Neural progenitor cell (in vitro differentiated cells): ENCODE measurements at regions not wholly inside any gene's neighbourhood (a gene's known extent, or its start where the extent isn't known, plus 50 kb on each side); places are given as distances from the start of the nearest gene placed in this dataset.

Experiments used
- DNase-seq: peaks from one replicate; pipeline ENCODE4 v3.0.0-alpha.2; 2016; ENCODE audit warnings: low spot score
- H2AFZ ChIP-seq: fragments of 200-600 bp; sonication (generic); replicated peaks from 2 replicates; pipeline ENCODE4 v1.6.1; 2016; ENCODE audit warnings: antibody characterized with exemption
- H3F3A ChIP-seq: fragments of 200-600 bp; sonication (generic); 2 replicates; pipeline ENCODE4 v1.6.1; 2016; ENCODE audit warnings: antibody characterized with exemption, low read depth
- H3K27ac ChIP-seq: fragments of 200-600 bp; sonication (generic); 2 replicates; pipeline ENCODE4 v1.5.1; 2016; ENCODE audit warnings: mild to moderate bottlenecking
- H3K27me3 ChIP-seq: fragments of 200-600 bp; sonication (generic); 2 replicates; pipeline ENCODE4 v1.6.1; 2016; ENCODE audit warnings: mild to moderate bottlenecking, moderate library complexity
- H3K36me3 ChIP-seq: fragments of 200-600 bp; sonication (generic); 2 replicates; pipeline ENCODE4 v1.5.1; 2016
- H3K4me1 ChIP-seq: fragments of 200-600 bp; sonication (generic); 2 replicates; pipeline ENCODE4 v1.6.1; 2016; ENCODE audit warnings: mixed run types
- H3K4me2 ChIP-seq: fragments of 200-600 bp; sonication (generic); 2 replicates; pipeline ENCODE4 v1.6.1; 2016
- H3K4me3 ChIP-seq: fragments of 200-600 bp; sonication (generic); 2 replicates; pipeline ENCODE4 v1.5.1; 2016
- H3K79me2 ChIP-seq: fragments of 200-600 bp; sonication (generic); 2 replicates; pipeline ENCODE4 v1.6.1; 2016; ENCODE audit warnings: low read depth
- H3K9ac ChIP-seq: fragments of 200-600 bp; sonication (generic); 2 replicates; pipeline ENCODE4 v1.6.1; 2016
- H3K9me3 ChIP-seq: fragments of 200-600 bp; sonication (generic); 2 replicates; pipeline ENCODE4 v1.5.1; 2016; ENCODE audit warnings: low read depth
- H4K20me1 ChIP-seq: fragments of 200-600 bp; sonication (generic); 2 replicates; pipeline ENCODE4 v1.6.1; 2016; ENCODE audit warnings: low read depth
- H3K27ac Mint-ChIP-seq: 3 replicates; pipeline ENCODE4 v1.8.0; 2021; ENCODE audit warnings: mixed read lengths
- H3K27me3 Mint-ChIP-seq: 2 replicates; pipeline ENCODE4 v1.8.0; 2022; ENCODE audit warnings: low read depth, mild to moderate bottlenecking, inconsistent platforms, moderate library complexity, mixed read lengths; ENCODE audit not compliant: insufficient read depth
- H3K36me3 Mint-ChIP-seq: 3 replicates; pipeline ENCODE4 v1.8.0; 2021; ENCODE audit warnings: mixed read lengths
- H3K4me1 Mint-ChIP-seq: 3 replicates; pipeline ENCODE4 v1.8.0; 2021; ENCODE audit warnings: mixed read lengths
- H3K4me3 Mint-ChIP-seq: 3 replicates; pipeline ENCODE4 v1.8.0; 2021; ENCODE audit warnings: mild to moderate bottlenecking, moderate library complexity, mixed read lengths
- H3K9me3 Mint-ChIP-seq: 3 replicates; pipeline ENCODE4 v1.8.0; 2020; ENCODE audit warnings: mixed read lengths
- CTCF ChIP-seq: fragments of 200-600 bp; sonication (generic); IDR thresholded peaks from 2 replicates; pipeline ENCODE4 v1.5.1; 2017; ENCODE audit warnings: antibody characterized with exemption, mild to moderate bottlenecking
- EZH2 ChIP-seq: fragments of 200-600 bp; sonication (generic); IDR thresholded peaks from 2 replicates; pipeline ENCODE4 v1.6.1; 2017; ENCODE audit warnings: antibody characterized with exemption, mild to moderate bottlenecking, moderate library complexity
- EZH2phosphoT487 ChIP-seq: fragments of 200-600 bp; sonication (generic); IDR thresholded peaks from 2 replicates; pipeline ENCODE4 v1.6.1; 2017; ENCODE audit warnings: antibody characterized with exemption

- TF ChIP-seq EZH2 (no peak), CTCF (no peak), EZH2phosphoT487 (no peak)
- H3K4me1 ChIP-seq: no peaks in the 10 kb centered on the region
- H3K4me3 ChIP-seq: no peak overlapping the region
- no peaks in the 10 kb centered on the region for H3K36me3 ChIP-seq
- no peak overlapping the region for H3K27ac ChIP-seq
- H2AFZ ChIP-seq: no peak overlapping the region
- Mint-ChIP-seq H3K36me3 (no peaks in the 10 kb centered on the region), H3K27me3 (no peaks in the 10 kb centered on the region), H3K4me1 (no peaks in the 10 kb centered on the region), H3K27ac (no peak overlapping the region), H3K4me3 (no peak overlapping the region), H3K9me3 (no peaks in the 10 kb centered on the region)
- no peaks in the 10 kb centered on the region for H3K9me3 ChIP-seq
- no peak overlapping the region for H3K4me2 ChIP-seq
- H3K9ac ChIP-seq: no peak overlapping the region
- no peaks in the 10 kb centered on the region for H4K20me1 ChIP-seq
- H3K79me2 ChIP-seq: no peaks in the 10 kb centered on the region
- no peak for DNase-seq
- no peaks in the 10 kb centered on the region for H3F3A ChIP-seq
- no peaks in the 10 kb centered on the region for H3K27me3 ChIP-seq
Measured at GRCh38 chr7:11956991-11957390, 125.0 kb upstream of the THSD7A start.

- H3K79me2 ChIP-seq: no peaks in the 10 kb centered on the region
- no peaks in the 10 kb centered on the region for H3K36me3 Mint-ChIP-seq
- H3K27me3 Mint-ChIP-seq: no peaks in the 10 kb centered on the region
Measured at GRCh38 chr7:11957956-11958355, 126.0 kb upstream of the THSD7A start.

GRCh38 chr7:11959121-11959520, 127.1 kb upstream of the THSD7A start:
- TF ChIP-seq CTCF: no peak
- TF ChIP-seq EZH2: no peak
- no peak overlapping the region for H3K4me3 Mint-ChIP-seq
- Histone ChIP-seq H3F3A (no peaks in the 10 kb centered on the region), H3K9ac (no peak overlapping the region), H3K4me2 (no peak overlapping the region), H4K20me1 (no peaks in the 10 kb centered on the region), H3K27ac (no peak overlapping the region), H2AFZ (no peak overlapping the region), H3K27me3 (no peaks in the 10 kb centered on the region), H3K9me3 (no peaks in the 10 kb centered on the region), H3K4me1 (no peaks in the 10 kb centered on the region), H3K79me2 (no peaks in the 10 kb centered on the region), H3K36me3 (no peaks in the 10 kb centered on the region), H3K4me3 (no peak overlapping the region)
- H3K4me1 Mint-ChIP-seq: no peaks in the 10 kb centered on the region
- no peak overlapping the region for H3K27ac Mint-ChIP-seq
- no peaks in the 10 kb centered on the region for H3K9me3 Mint-ChIP-seq
- no peak for DNase-seq
- H3K36me3 Mint-ChIP-seq: no peaks in the 10 kb centered on the region
- H3K27me3 Mint-ChIP-seq: no peaks in the 10 kb centered on the region

More at GRCh38 chr7:11957956-11958355, 126.0 kb upstream of the THSD7A start:
- H3K4me1 Mint-ChIP-seq: no peaks in the 10 kb centered on the region
- no peaks in the 10 kb centered on the region for H4K20me1 ChIP-seq
- no peak overlapping the region for H3K4me3 Mint-ChIP-seq
- H3K9ac ChIP-seq: no peak overlapping the region
- H2AFZ ChIP-seq: no peak overlapping the region
- H3K27ac ChIP-seq: no peak overlapping the region
- TF ChIP-seq CTCF (no peak), EZH2 (no peak), EZH2phosphoT487 (no peak)
- no peak overlapping the region for H3K27ac Mint-ChIP-seq
- H3F3A ChIP-seq: no peaks in the 10 kb centered on the region
- H3K4me1 ChIP-seq: no peaks in the 10 kb centered on the region
- no peak for DNase-seq
- no peak overlapping the region for H3K4me3 ChIP-seq
- no peaks in the 10 kb centered on the region for H3K9me3 Mint-ChIP-seq
- H3K36me3 ChIP-seq: no peaks in the 10 kb centered on the region
- no peaks in the 10 kb centered on the region for H3K27me3 ChIP-seq
- no peaks in the 10 kb centered on the region for H3K9me3 ChIP-seq
- H3K4me2 ChIP-seq: no peak overlapping the region

GRCh38 chr7:11960621-11961020, 128.6 kb upstream of the THSD7A start:
- Mint-ChIP-seq H3K36me3 (no peaks in the 10 kb centered on the region), H3K27ac (no peak overlapping the region), H3K4me3 (no peak overlapping the region), H3K27me3 (no peaks in the 10 kb centered on the region), H3K9me3 (no peaks in the 10 kb centered on the region), H3K4me1 (no peaks in the 10 kb centered on the region)
- H3K27ac ChIP-seq: no peak overlapping the region
- no peaks in the 10 kb centered on the region for H3K4me1 ChIP-seq
- H3K9ac ChIP-seq: no peak overlapping the region
- H4K20me1 ChIP-seq: no peaks in the 10 kb centered on the region
- H3K27me3 ChIP-seq: no peaks in the 10 kb centered on the region
- H3K9me3 ChIP-seq: no peaks in the 10 kb centered on the region
- H3K36me3 ChIP-seq: no peaks in the 10 kb centered on the region
- no peak overlapping the region for H2AFZ ChIP-seq
- no peaks in the 10 kb centered on the region for H3K79me2 ChIP-seq
- H3K4me3 ChIP-seq: no peak overlapping the region
- H3F3A ChIP-seq: no peaks in the 10 kb centered on the region
- no peak overlapping the region for H3K4me2 ChIP-seq
- no peak for TF ChIP-seq EZH2phosphoT487
- TF ChIP-seq CTCF: no peak
- TF ChIP-seq EZH2: no peak
- DNase-seq: no peak
